HepG2 (cell line): ENCODE measurements at regions not wholly inside any gene's neighbourhood (a gene's known extent, or its start where the extent isn't known, plus 50 kb on each side); places are given as distances from the start of the nearest gene placed in this dataset.

Experiments
- EZH2 ChIP-seq: conservative IDR thresholded peaks from 2 replicates; pipeline ENCODE4 v1.6.1; 2012; ENCODE audit warnings: mild to moderate bottlenecking, low read depth, low read length, moderate library complexity
- FOXA3 ChIP-seq: IDR thresholded peaks from 2 replicates; pipeline ENCODE4 v1.6.1; 2016; ENCODE audit warnings: missing genetic modification reagents, missing compliant biosample characterization
- ZNF670 ChIP-seq: sonication (generic); formaldehyde crosslinking; IDR thresholded peaks from 2 replicates; pipeline ENCODE4 v1.8.0; 2022; ENCODE audit warnings: mild to moderate bottlenecking, missing genetic modification reagents, borderline replicate concordance
- TF ChIP-seq, protein P1 (sequence below): sonication (generic); formaldehyde crosslinking; IDR thresholded peaks from 2 replicates; pipeline ENCODE4 v1.5.0; 2020; ENCODE audit warnings: mild to moderate bottlenecking, missing genetic modification reagents, moderate library complexity
- TF ChIP-seq, protein P2 (sequence below): IDR thresholded peaks from 2 replicates; pipeline ENCODE4 v1.6.1; 2016; ENCODE audit warnings: mild to moderate bottlenecking, missing biosample characterization, missing genetic modification reagents
- TF ChIP-seq, protein P3 (sequence below): sonication (generic); formaldehyde crosslinking; IDR thresholded peaks from 2 replicates; pipeline ENCODE4 v1.5.1; 2020; ENCODE audit warnings: mild to moderate bottlenecking, missing genetic modification reagents
- TF ChIP-seq, protein P4 (sequence below): sonication (generic); formaldehyde crosslinking; IDR thresholded peaks from 2 replicates; pipeline ENCODE4 v1.8.0; 2022; ENCODE audit warnings: mild to moderate bottlenecking, missing genetic modification reagents, moderate library complexity
- TF ChIP-seq, protein P5 (sequence below): sonication (generic); formaldehyde crosslinking; IDR thresholded peaks from 2 replicates; pipeline ENCODE4 v1.8.0; 2022; ENCODE audit warnings: missing genetic modification reagents, mild to moderate bottlenecking, moderate library complexity, borderline replicate concordance

DNA sequence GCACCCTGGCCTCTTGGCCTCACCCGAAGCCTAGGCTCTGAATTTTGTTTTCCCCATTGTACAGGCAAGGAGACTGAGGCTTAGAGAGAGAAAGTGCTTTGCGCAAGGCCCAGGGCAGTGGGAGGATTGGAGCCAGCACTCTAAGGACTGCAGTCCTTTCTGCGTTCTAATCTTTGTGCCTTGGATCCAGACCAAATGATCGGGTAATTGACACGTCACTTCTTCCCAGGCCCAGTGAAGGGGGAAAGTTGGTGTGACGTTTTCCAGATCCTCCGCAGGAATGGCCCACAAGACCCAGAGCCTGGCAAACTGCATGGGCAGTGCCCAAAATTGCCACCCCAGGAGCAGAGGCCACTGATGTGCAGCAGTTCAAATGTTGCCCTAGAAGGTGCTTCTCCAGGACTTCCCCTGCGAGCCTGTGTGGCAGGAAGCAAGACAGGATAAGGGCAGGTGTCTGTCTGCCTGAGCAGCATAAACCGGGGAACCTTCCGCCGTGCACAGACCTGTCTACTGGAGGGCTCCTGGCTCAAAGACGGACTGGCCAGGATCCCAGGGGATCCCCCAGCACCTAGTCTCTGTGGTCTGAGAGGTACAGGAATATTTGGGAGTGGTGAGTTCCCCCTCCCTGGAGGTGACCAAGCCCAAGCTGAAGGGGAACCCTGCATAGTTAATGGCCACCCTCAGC, 194.5 kb upstream of the TLE3 start:
- TF ChIP-seq ZNF670: no peak
- TF ChIP-seq, protein P1, sequence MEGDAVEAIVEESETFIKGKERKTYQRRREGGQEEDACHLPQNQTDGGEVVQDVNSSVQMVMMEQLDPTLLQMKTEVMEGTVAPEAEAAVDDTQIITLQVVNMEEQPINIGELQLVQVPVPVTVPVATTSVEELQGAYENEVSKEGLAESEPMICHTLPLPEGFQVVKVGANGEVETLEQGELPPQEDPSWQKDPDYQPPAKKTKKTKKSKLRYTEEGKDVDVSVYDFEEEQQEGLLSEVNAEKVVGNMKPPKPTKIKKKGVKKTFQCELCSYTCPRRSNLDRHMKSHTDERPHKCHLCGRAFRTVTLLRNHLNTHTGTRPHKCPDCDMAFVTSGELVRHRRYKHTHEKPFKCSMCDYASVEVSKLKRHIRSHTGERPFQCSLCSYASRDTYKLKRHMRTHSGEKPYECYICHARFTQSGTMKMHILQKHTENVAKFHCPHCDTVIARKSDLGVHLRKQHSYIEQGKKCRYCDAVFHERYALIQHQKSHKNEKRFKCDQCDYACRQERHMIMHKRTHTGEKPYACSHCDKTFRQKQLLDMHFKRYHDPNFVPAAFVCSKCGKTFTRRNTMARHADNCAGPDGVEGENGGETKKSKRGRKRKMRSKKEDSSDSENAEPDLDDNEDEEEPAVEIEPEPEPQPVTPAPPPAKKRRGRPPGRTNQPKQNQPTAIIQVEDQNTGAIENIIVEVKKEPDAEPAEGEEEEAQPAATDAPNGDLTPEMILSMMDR: no peak
- no peak for TF ChIP-seq FOXA3 (CRISPR knock-in tag)
- no peak for TF ChIP-seq EZH2
- TF ChIP-seq, protein P2, sequence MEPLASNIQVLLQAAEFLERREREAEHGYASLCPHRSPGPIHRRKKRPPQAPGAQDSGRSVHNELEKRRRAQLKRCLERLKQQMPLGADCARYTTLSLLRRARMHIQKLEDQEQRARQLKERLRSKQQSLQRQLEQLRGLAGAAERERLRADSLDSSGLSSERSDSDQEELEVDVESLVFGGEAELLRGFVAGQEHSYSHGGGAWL (CRISPR knock-in tag): no peak
- TF ChIP-seq, protein P3, sequence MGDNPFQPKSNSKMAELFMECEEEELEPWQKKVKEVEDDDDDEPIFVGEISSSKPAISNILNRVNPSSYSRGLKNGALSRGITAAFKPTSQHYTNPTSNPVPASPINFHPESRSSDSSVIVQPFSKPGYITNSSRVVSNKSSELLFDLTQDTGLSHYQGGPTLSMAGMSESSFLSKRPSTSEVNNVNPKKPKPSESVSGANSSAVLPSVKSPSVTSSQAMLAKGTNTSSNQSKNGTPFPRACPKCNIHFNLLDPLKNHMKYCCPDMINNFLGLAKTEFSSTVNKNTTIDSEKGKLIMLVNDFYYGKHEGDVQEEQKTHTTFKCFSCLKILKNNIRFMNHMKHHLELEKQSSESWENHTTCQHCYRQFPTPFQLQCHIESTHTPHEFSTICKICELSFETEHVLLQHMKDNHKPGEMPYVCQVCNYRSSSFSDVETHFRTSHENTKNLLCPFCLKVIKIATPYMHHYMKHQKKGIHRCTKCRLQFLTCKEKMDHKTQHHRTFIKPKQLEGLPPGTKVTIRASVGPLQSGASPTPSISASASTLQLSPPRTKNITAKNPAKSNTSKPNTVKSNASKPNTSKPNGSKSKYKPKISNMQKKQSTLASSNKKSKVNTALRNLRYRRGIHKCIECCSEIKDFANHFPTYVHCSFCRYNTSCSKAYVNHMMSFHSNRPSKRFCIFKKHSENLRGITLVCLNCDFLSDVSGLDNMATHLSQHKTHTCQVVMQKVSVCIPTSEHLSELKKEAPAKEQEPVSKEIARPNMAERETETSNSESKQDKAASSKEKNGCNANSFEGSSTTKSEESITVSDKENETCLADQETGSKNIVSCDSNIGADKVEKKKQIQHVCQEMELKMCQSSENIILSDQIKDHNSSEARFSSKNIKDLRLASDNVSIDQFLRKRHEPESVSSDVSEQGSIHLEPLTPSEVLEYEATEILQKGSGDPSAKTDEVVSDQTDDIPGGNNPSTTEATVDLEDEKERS: no peak
- TF ChIP-seq, protein P4, sequence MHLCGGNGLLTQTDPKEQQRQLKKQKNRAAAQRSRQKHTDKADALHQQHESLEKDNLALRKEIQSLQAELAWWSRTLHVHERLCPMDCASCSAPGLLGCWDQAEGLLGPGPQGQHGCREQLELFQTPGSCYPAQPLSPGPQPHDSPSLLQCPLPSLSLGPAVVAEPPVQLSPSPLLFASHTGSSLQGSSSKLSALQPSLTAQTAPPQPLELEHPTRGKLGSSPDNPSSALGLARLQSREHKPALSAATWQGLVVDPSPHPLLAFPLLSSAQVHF (CRISPR knock-in tag): no peak
- TF ChIP-seq, protein P5, sequence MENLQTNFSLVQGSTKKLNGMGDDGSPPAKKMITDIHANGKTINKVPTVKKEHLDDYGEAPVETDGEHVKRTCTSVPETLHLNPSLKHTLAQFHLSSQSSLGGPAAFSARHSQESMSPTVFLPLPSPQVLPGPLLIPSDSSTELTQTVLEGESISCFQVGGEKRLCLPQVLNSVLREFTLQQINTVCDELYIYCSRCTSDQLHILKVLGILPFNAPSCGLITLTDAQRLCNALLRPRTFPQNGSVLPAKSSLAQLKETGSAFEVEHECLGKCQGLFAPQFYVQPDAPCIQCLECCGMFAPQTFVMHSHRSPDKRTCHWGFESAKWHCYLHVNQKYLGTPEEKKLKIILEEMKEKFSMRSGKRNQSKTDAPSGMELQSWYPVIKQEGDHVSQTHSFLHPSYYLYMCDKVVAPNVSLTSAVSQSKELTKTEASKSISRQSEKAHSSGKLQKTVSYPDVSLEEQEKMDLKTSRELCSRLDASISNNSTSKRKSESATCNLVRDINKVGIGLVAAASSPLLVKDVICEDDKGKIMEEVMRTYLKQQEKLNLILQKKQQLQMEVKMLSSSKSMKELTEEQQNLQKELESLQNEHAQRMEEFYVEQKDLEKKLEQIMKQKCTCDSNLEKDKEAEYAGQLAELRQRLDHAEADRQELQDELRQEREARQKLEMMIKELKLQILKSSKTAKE: no peak
